Mesodermal cell (in vitro differentiated cells): ENCODE measurements at regions not wholly inside any gene's neighbourhood (a gene's known extent, or its start where the extent isn't known, plus 50 kb on each side); places are given as distances from the start of the nearest gene placed in this dataset.

Experiments used
- H3K27ac ChIP-seq: 2 replicates; pipeline ENCODE4 v1.7.0; 2013; ENCODE audit warnings: mild to moderate bottlenecking, low read depth, low read length, moderate library complexity; ENCODE audit not compliant: severe bottlenecking
- H3K36me3 ChIP-seq: 2 replicates; pipeline ENCODE4 v1.7.1; 2013; ENCODE audit warnings: mild to moderate bottlenecking, low read length, moderate library complexity; ENCODE audit not compliant: control insufficient read depth, insufficient read depth
- H3K4me1 ChIP-seq: one replicate; pipeline ENCODE4 v1.7.1; 2013; ENCODE audit warnings: mild to moderate bottlenecking, low read length; ENCODE audit not compliant: insufficient read depth, control insufficient read depth, poor library complexity, severe bottlenecking
- H3K4me3 ChIP-seq: 2 replicates; pipeline ENCODE4 v1.7.0; 2013; ENCODE audit warnings: low read length, control low read depth, mild to moderate bottlenecking; ENCODE audit not compliant: insufficient read depth, poor library complexity, severe bottlenecking; ENCODE audit errors: extremely low read depth
- H3K9me3 ChIP-seq: 2 replicates; pipeline ENCODE4 v1.7.1; 2013; ENCODE audit warnings: mild to moderate bottlenecking, low read length, moderate library complexity; ENCODE audit not compliant: control insufficient read depth
- WGBS, 2 experiments: methylation state at CpG; one replicate each; pipeline ENCODE4 v1.1.5; 2013; ENCODE audit warnings: missing lambda C conversion rate in 2 of 2; ENCODE audit not compliant: insufficient coverage in 2 of 2; 5-methylcytosine and 5-hydroxymethylcytosine counted together

DNA sequence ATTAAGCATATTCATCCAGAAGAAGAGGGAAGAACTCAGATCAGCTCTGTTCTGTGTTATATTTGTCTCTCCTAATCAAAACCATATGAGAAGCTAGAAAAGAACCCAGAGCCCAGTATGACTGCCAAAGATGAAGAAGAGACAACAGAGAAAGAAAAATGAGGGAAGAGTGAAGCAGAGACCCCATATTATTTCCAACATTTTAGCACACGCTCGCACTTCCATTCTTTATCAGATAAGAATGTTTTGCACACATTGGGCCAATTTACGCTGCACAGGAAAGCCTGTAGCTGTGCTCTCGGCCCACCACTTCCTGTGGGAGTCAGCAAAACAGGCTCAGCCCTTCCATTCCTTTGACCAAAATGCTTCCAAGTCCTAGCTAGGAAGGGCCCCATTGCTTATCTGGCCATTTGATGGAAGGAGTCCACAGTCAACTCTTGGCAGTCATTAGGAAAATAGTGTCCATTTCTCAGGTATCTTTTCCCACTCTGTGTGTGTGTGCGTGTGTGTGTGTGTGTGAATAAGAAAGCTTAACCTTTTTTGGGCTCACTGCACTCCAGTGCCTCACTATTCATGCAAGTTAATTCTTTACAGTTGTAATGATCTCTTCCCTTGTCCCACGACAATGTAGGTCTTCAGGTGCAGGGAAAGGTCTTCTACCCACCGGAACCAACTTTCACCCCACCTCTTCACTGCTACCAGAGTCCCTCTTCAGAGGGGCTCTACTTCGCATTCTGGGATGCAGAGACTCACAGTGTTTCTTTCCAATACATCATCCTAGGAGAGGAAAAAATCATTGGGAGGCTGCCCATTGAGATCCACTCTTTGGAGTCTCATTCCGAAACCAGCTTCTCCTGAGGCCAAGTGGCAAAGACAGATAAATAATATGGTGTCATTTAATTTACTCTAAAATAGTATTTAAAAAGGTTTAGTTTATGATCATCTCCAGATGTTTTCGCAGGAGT is 237.5 kb downstream of the COG6 start:
- H3K9me3 ChIP-seq = no peaks in the 10 kb centered on the region
- H3K36me3 ChIP-seq = no peaks in the 10 kb centered on the region
- no peak overlapping the region for H3K4me3 ChIP-seq
- WGBS, 2 experiments = 84 to 100% methylated on average over 4 to 7 of the region's 10 CpGs
- no peak overlapping the region for H3K27ac ChIP-seq
- H3K4me1 ChIP-seq = no peaks in the 10 kb centered on the region

DNA sequence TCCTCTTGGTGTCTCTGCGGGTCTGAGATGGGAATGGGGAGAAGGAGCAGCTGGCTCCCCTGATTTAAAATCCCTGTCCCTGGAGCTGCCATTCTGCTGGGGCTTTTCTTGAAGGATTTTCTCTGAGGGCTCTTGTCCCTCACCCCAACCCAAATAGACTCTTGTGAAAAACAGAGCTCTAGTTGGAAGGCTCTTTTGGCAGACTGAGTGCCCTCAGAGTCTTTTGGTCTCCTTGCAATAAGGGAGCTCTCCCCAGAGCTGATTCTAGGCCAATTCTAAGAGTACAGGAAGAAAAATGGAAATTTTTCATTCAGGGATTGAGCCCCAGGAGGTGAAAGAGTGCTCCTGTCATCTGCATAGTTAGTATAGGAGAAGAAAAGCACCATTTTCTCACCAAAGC is 238.3 kb downstream of the COG6 start:
- Histone ChIP-seq H3K36me3 (no peaks in the 10 kb centered on the region), H3K27ac (no peak overlapping the region), H3K4me3 (no peak overlapping the region), H3K9me3 (no peaks in the 10 kb centered on the region), H3K4me1 (no peaks in the 10 kb centered on the region)
- 89% methylated on average over 1 of the region's 1 CpG; no CpG with 5 or more reads in 1 of the 2 experiments for WGBS, 2 experiments

DNA sequence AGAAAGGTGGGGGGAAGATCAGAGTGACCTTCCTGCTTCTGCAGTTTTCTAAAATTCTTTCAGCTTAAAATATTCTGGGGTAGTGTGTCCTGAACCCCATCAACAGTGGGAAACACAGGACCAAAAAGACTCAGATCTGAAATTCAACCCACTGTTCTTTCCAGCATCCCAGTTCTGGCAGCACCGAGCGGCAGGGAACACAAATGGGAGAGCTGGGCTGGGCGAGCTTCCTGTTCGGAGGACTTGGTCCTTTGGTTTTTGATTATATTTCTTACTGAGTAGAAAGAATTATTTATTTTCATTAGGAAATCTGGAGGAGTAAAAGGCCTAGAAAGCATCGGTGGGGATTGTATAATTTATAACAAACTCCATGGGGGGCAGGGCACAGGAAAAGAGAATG is 239.1 kb downstream of the COG6 start:
- Histone ChIP-seq H3K27ac (no peak overlapping the region), H3K9me3 (no peaks in the 10 kb centered on the region), H3K4me3 (no peak overlapping the region), H3K36me3 (no peaks in the 10 kb centered on the region), H3K4me1 (no peaks in the 10 kb centered on the region)
- no CpG with 5 or more reads among the region's 5 CpGs for WGBS, 2 experiments

DNA sequence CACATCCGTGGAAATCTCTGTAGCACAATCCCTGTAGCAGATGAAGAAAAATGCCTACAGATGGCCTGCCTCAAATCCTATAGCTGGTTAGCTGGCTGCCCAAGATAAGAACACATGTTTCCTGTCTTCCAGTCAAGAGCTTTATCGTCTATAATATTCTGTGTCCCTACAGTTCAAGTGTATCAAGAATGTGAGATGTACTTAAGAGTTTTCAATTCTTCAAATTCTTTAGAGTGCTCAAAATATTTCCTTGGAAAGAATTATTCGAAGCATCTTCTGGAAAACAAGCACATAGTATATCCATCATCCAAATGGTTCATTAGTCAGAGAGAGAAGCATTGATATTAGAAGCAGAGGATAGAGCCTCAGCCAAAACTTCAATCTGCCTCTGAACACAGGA is 239.8 kb downstream of the COG6 start:
- 77 to 100% methylated on average over 1 of the region's 3 CpGs for WGBS, 2 experiments
- Histone ChIP-seq H3K36me3 (no peaks in the 10 kb centered on the region), H3K4me3 (no peak overlapping the region), H3K27ac (no peak overlapping the region), H3K4me1 (no peaks in the 10 kb centered on the region), H3K9me3 (no peaks in the 10 kb centered on the region)

DNA sequence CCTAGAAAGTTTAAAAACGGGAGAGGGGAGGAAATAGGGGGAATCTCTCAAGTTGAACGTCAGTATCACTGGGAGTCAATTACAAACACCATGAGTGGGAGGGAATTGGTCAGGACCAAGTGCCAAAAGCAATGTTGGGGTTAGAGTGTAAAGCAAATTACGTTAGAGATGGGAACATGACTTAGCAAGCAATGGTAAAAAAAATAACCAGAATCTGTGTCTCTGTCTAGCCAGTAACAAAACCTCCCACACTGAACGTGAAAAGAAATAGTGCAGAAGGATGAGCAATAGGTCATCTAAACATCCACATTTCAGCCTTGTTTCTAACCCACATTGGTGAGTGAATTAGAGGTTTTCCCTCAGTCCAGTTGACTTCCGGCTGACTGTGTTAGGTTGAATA is 242.2 kb downstream of the COG6 start:
- H3K9me3 ChIP-seq = no peaks in the 10 kb centered on the region
- 83 to 100% methylated on average over 2 of the region's 5 CpGs for WGBS, 2 experiments
- H3K27ac ChIP-seq = no peak overlapping the region

DNA sequence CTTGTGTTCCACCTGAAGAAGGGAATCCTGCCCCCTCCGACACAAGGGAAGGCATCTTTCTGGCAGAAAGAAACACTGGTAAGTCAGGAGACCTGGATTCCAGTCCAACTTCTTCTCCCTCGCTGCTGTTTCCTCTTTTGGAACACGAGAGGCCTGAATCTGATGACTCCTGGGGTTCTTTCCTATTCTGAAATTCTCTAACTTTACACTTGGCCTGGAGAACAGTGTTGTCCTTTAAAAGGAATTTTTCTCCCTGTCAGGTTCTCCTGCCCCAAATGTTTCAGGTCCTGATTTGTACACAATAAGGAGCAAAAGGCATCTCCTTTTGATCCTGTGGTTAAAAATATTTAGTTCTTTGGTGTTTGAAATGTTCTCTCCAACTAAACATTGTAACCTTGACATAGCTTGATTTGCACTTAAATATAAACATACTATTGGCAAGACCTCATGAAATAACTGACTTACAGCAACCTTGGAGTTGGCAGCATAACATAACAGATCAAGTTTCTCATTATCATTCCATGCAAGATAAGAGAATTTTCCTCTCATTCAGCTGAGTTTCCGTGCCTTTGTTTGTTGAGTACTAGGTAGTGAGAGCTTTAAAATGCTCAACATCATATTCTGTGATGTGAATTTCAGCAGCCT is 244.8 kb downstream of the COG6 start:
- Histone ChIP-seq H3K4me1 (no peaks in the 10 kb centered on the region), H3K27ac (no peak overlapping the region), H3K36me3 (no peaks in the 10 kb centered on the region), H3K9me3 (no peaks in the 10 kb centered on the region), H3K4me3 (no peak overlapping the region)
- 91 to 100% methylated on average over 3 of the region's 4 CpGs for WGBS, 2 experiments

More for the DNA sequence above, 242.2 kb downstream of the COG6 start:
- Histone ChIP-seq H3K4me3 (no peak overlapping the region), H3K4me1 (no peaks in the 10 kb centered on the region), H3K36me3 (no peaks in the 10 kb centered on the region)

DNA sequence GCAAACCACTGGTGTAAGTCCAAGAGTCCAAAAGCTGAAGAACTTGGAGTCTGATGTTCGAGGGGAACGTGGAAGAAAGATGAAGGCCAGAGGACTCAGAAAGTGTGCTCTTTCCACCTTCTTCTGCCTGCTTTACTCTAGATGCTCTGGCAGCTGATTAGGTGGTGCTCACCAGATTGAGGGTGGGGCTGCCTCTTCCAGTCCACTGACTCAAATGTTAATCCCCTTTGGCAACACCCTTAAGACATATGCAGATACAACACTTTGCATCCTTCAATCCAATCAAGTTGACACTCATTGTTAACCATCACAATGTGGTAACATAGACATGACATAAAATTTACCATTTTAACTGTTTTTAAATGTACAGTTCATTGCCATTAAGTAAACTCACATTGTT is 249.5 kb downstream of the COG6 start:
- no peak overlapping the region for H3K27ac ChIP-seq
- no peaks in the 10 kb centered on the region for H3K4me1 ChIP-seq
- H3K9me3 ChIP-seq = no peaks in the 10 kb centered on the region
- H3K4me3 ChIP-seq = no peak overlapping the region
- H3K36me3 ChIP-seq = no peaks in the 10 kb centered on the region
- WGBS, 2 experiments = 62 to 93% methylated on average over 2 of the region's 2 CpGs

DNA sequence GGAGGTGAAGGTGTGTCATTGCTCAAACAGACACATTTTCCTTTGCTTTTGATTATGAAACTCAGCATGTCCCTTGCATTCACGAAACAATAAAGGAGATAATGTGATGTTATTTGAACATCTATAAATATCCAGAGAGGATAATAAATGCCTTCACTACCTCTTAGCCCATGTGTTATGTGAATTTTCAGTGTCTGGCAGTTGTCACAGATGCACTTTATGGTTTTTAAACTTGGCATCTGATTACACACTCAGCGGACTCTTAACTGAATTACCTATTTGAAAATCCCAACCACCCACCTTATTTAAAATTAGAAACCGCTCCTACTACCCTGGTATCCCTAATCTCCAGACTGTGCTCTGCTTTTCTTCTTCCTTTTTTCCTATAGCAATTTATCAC is 254.2 kb downstream of the COG6 start:
- WGBS, 2 experiments = 92% methylated on average over 1 to 2 of the region's 3 CpGs
- H3K4me3 ChIP-seq = no peak overlapping the region

DNA sequence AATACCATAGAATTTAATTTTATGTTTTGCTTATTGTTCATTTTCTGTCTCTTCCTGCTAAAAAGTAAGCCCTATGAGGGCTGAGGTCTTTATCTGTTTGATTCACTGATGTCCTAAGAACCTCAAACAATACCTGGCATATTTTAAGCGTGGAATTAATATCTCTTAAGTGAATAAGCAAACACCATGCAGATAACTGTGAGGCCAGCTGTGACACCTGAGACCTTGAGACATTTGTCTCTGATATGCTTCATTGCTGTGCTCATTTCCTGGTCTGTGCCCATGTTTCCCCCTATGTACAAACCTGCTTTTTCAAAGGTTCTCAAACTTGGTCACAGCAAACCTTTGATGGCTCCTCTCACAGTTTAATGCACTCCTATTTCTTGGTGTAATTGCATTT is 254.6 kb downstream of the COG6 start:
- H3K4me1 ChIP-seq = no peaks in the 10 kb centered on the region
- WGBS, 2 experiments = 100% methylated on average over 1 of the region's 1 CpG; no CpG with 5 or more reads in 1 of the 2 experiments
- no peak overlapping the region for H3K4me3 ChIP-seq
- no peak overlapping the region for H3K27ac ChIP-seq
- no peaks in the 10 kb centered on the region for H3K9me3 ChIP-seq
- H3K36me3 ChIP-seq = no peaks in the 10 kb centered on the region

More for the DNA sequence above, 254.2 kb downstream of the COG6 start:
- Histone ChIP-seq H3K9me3 (no peaks in the 10 kb centered on the region), H3K27ac (no peak overlapping the region), H3K4me1 (no peaks in the 10 kb centered on the region), H3K36me3 (no peaks in the 10 kb centered on the region)

DNA sequence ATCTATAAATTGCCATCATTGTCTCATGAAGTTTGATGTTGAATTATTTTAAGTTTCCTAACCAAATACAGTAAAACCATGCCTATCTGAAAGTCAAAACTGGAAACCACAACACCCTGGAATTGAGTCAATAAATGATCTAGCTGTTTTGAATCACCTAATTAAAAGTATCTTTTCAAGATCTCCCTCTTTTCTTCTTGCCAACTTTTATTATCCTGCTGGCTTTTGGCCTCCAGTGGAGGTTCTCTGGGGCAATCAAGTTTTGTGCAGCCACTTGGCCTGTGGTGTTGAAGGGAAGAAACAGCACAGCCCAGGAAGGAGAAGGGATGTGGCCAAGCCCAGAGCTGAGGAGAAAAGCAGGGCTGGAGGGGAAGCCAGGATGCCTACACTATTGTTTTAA is 255.4 kb downstream of the COG6 start:
- Histone ChIP-seq H3K36me3 (no peaks in the 10 kb centered on the region), H3K27ac (no peak overlapping the region), H3K4me1 (no peaks in the 10 kb centered on the region), H3K4me3 (no peak overlapping the region), H3K9me3 (no peaks in the 10 kb centered on the region)

DNA sequence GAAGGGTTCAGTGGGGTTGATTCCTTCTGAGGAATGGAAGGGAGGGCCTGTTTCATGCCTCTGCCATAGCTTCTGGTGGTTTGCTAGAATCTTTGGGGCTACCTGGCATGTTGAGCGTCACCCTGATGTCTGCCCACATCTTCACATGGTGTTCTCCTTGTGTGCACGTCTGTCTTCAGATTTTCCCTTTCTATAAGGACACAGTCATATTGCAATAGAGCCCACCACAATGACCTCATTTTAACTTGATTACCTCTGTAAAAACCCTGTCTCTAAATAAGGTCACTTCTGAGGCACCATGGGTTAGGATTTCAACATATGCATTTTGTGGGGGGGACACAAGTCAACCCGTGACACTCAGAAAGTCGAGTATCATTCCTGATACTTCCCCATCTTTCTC is 257.9 kb downstream of the COG6 start:
- no peaks in the 10 kb centered on the region for H3K36me3 ChIP-seq
- 85 to 86% methylated on average over 4 of the region's 4 CpGs for WGBS, 2 experiments
- no peak overlapping the region for H3K4me3 ChIP-seq

More for the DNA sequence above, 257.9 kb downstream of the COG6 start:
- Histone ChIP-seq H3K4me1 (no peaks in the 10 kb centered on the region), H3K27ac (no peak overlapping the region), H3K9me3 (no peaks in the 10 kb centered on the region)
